Skeletal muscle tissue (tissue), 3 donors: ENCODE measurements at regions not wholly inside any gene's neighbourhood (a gene's known extent, or its start where the extent isn't known, plus 50 kb on each side); places are given as distances from the start of the nearest gene placed in this dataset.

Source experiments
- H3K27ac ChIP-seq: one replicate; pipeline ENCODE4 v1.7.0; 2013; ENCODE audit warnings: mild to moderate bottlenecking, low read depth, low read length, inconsistent platforms
- H3K27me3 ChIP-seq, 3 donors: one replicate each; pipeline ENCODE4 v1.7.0; 2013; ENCODE audit warnings: low read length in 3 of 3; ENCODE audit not compliant: control insufficient read depth in 3 of 3, insufficient read depth in 3 of 3
- H3K36me3 ChIP-seq, 3 donors: one replicate each; pipeline ENCODE4 v1.7.0; 2013; ENCODE audit warnings: low read length in 3 of 3; ENCODE audit not compliant: control insufficient read depth in 3 of 3, insufficient read depth in 3 of 3
- H3K4me1 ChIP-seq, 3 donors: one replicate each; pipeline ENCODE4 v1.7.0; 2013; ENCODE audit warnings: low read length in 3 of 3, mild to moderate bottlenecking in 3 of 3; ENCODE audit not compliant: control insufficient read depth in 3 of 3, insufficient read depth in 3 of 3
- H3K4me3 ChIP-seq, 3 donors: one replicate each; pipeline ENCODE4 v1.7.0; 2013; ENCODE audit warnings: low read length in 3 of 3
- H3K9ac ChIP-seq, 3 donors: one replicate each; pipeline ENCODE4 v1.7.0; 2013; ENCODE audit warnings: low read length in 3 of 3, mild to moderate bottlenecking in 3 of 3, moderate library complexity in 2 of 3, low read depth in 1 of 3
- H3K9me3 ChIP-seq, 3 donors: one replicate each; pipeline ENCODE4 v1.7.0; 2013; ENCODE audit warnings: low read length in 3 of 3; ENCODE audit not compliant: control insufficient read depth in 3 of 3
- donor health status: Osteomylitis.

DNA sequence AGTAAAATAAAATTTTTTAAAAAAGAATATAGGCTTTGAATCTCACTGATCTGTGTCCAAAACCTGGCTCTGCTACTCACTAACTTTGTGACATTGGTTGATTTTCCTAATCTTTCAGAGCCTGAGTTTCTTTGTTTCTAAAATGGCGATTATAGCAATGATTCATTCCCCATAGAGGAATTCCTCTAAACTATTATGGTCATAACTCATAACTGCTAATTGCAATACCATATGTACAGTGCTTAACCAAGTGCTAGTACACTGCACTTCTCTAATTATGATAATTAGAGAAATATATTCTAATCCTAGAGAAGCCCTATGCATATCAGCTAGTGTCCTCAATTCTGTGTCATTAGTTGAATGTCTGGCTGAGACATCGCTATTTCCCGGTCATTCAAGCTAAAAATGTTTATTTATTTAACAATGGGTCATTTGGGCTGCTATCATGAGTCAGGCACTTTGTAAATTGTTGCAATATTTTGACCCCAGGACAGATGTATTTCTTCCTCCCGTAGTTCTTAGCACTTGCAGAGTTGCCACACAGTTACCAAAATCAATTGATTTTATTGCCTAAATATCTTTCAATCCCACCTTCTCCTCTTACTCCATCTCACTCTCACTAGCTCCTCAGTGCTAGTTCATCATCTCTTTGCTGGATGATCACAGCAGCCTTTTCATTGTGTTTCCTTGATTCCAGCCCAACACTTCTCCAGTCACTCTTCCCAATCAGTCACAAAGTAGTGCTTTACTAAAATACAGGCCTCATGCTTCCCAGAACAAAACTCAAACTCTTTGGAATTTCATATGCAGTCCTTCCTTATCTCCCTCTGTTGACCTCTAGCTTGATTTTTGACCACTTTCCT lies 200.9 kb upstream of the PAPPA start:
- Histone ChIP-seq H3K9ac (no peak overlapping the region), H3K4me1 (no peaks in the 10 kb centered on the region), H3K9me3 (no peaks in the 10 kb centered on the region), H3K27ac (no peak overlapping the region), H3K27me3 (no peaks in the 10 kb centered on the region), H3K36me3 (no peaks in the 10 kb centered on the region), H3K4me3 (no peak overlapping the region)

DNA sequence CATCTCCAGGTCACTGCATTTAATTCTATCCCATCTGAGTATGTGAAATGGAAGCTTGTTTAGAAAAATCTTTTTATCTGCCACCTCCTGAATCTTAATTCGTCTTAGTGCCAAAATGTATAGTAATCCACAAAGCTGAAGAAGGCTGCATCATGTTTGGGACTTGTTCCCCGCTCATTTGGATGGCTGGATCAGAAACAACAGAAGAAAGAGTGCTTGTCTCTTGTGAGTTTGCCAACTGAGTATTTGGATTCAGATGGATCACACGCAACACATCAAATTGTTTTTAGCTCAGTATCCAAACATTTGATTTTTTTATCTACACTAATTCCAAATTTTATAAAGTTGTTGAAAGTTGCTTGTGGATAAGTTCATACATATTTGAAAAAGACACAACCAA lies 197.2 kb upstream of the PAPPA start:
- Histone ChIP-seq H3K27me3 (no peaks in the 10 kb centered on the region), H3K4me3 (no peak overlapping the region), H3K27ac (no peak overlapping the region), H3K36me3 (no peaks in the 10 kb centered on the region), H3K9ac (no peak overlapping the region), H3K4me1 (no peaks in the 10 kb centered on the region), H3K9me3 (no peaks in the 10 kb centered on the region)

DNA sequence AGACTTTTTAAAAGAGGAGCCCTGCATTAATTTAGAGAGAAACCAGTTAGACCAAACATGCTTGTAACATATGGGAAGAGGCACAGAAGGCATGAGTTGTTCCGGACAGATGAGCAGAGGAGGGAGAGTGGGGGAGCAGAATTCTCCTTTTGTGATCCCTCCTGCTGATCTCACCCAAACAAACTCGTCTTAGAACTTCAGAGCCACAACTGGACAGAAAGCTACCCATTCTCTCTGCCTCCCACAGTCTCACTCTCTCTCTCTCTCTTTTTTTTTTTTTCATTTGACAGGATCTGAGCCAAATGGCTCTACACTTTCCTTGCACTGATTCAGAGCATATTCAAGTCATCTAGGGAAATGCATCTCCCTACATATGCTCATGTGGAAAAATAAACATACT lies 196.0 kb upstream of the PAPPA start:
- no peaks in the 10 kb centered on the region for H3K4me1 ChIP-seq
- no peaks in the 10 kb centered on the region for H3K36me3 ChIP-seq
- H3K27me3 ChIP-seq = no peaks in the 10 kb centered on the region
- H3K4me3 ChIP-seq = no peak overlapping the region
- H3K9me3 ChIP-seq = no peaks in the 10 kb centered on the region
- H3K27ac ChIP-seq = no peak overlapping the region
- no peak overlapping the region for H3K9ac ChIP-seq

DNA sequence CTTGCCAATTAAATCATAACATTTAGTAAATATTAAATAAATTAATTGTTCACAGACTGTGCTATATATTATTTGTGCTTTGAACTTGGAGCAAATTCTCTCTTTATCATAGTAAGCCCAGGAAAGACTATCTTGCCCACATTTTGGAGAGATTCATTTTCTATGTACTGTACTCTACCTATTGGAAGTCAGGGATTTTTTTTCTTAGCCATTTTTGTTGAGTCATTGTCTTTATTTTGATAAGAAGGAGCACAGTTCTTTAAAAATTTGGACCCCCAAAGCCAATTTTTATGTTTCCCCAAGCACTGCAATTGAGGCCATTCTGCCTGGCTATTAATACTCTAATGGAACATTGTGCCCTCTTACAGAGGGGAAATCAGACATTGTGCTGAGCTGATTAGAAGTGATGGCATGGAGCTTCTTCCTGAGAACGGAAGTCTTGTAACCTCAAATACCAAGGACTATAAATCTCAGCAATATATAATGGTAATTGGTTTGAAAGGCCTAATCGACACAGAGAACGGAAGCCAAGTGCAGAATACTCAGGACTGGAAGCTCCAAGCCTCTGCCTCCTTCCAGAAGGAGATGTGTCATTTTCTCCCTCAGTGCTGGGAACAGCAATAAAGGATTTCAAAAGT lies 188.8 kb upstream of the PAPPA start:
- Histone ChIP-seq H3K27me3 (no peaks in the 10 kb centered on the region), H3K9ac (no peak overlapping the region), H3K36me3 (no peaks in the 10 kb centered on the region), H3K9me3 (no peaks in the 10 kb centered on the region), H3K27ac (no peak overlapping the region), H3K4me1 (no peaks in the 10 kb centered on the region), H3K4me3 (no peak overlapping the region)

DNA sequence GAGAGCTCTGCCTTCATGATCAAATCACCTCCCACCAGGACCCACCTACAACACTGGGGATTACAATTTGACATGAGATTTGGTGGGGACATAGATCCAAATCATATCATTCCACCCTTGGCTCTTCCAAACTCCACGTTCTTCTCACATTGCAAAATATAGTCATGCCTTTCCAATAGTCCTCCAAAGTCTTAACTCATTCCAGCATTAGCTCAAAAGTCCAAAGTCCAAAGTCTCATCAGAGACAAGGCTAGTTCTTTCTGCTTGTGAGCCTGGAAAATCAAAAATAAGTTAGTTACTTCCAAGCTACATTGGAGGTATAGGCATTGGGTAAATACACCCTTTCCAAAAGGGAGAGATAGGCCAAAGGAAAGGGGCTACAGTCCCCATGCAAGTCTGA lies 186.9 kb upstream of the PAPPA start:
- Histone ChIP-seq H3K27me3 (no peaks in the 10 kb centered on the region), H3K4me3 (no peak overlapping the region), H3K9ac (no peak overlapping the region), H3K9me3 (no peaks in the 10 kb centered on the region), H3K4me1 (no peaks in the 10 kb centered on the region), H3K36me3 (no peaks in the 10 kb centered on the region), H3K27ac (no peak overlapping the region)

DNA sequence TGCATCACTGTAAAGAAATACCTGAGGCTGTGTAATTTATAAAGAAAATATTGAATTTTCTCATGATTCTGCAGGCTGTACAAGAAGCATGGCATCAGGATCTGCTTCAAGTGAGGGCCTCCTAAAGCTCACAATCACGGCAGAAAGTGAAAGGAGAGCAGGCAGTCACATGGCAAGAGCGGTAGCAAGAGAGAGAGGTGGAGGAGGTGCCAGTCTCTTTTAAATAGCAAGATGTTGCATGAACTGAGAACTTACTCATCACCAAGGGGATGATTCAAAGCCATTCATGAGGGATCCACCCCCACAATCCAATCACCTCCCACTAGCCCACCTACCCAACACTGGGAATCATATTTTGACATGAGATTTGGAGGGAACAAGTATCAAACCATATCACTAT lies 184.5 kb upstream of the PAPPA start:
- H3K9me3 ChIP-seq = no peaks in the 10 kb centered on the region
- H3K4me1 ChIP-seq = no peaks in the 10 kb centered on the region
- no peaks in the 10 kb centered on the region for H3K36me3 ChIP-seq
- no peak overlapping the region for H3K27ac ChIP-seq
- H3K4me3 ChIP-seq = no peak overlapping the region
- H3K9ac ChIP-seq = no peak overlapping the region
- H3K27me3 ChIP-seq = no peaks in the 10 kb centered on the region

DNA sequence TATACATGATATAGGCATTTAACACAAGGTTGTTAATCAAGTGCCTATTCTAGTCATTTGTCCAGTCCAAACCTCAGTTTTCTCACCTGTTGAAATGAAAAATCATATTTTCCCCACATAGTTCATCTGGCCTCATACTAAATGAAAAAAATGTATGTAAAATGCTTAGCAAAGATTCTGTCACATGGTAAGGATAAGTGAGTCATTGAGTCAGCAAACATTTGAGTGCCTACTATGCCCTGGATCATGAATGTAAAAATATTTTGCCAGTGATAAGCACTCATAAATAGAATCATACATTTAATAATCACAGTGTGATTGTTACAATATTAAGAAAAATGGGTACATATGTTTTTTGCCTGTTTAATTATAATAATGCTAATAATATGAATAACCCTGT lies 181.2 kb upstream of the PAPPA start:
- Histone ChIP-seq H3K27me3 (no peaks in the 10 kb centered on the region), H3K9ac (no peak overlapping the region), H3K4me1 (no peaks in the 10 kb centered on the region), H3K36me3 (no peaks in the 10 kb centered on the region), H3K4me3 (no peak overlapping the region), H3K27ac (no peak overlapping the region), H3K9me3 (no peaks in the 10 kb centered on the region)

DNA sequence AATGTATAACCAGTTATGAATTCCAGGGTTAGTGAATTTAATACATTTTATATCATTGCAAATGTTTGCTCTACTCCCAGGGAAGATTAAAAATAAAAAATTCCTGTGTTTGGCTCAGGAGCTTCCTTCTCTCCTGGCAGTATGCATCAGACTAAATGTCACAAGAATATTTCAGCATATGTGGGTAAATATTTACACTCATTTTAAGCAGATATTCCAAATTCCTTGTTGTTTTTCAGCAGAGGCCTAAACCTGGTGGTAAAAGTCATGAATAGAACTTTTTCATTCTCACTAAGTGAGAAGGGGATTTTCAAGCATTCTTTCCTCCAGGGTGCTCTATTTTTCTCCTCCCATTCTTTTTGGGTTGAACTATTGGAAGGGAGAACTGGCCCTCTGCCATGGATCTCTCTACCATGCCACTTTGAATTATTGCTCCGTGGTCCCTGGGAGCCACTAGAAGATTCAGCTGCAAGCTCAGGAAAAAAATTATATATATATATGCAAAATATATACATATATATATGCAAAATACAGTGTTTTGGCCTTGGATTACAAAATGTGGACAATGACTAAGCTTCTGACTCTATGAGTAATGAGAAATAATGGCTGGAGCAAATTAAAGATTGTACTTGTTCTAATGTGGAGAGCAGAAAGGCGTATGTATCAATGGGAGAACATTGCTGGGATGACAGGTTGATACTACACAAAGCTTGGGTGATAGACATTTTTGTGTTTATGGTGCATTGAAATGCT lies 180.6 kb upstream of the PAPPA start:
- no peak overlapping the region for H3K4me3 ChIP-seq
- no peak overlapping the region for H3K9ac ChIP-seq
- H3K27me3 ChIP-seq = no peaks in the 10 kb centered on the region
- no peaks in the 10 kb centered on the region for H3K4me1 ChIP-seq
- no peaks in the 10 kb centered on the region for H3K9me3 ChIP-seq
- no peak overlapping the region for H3K27ac ChIP-seq
- H3K36me3 ChIP-seq = no peaks in the 10 kb centered on the region

DNA sequence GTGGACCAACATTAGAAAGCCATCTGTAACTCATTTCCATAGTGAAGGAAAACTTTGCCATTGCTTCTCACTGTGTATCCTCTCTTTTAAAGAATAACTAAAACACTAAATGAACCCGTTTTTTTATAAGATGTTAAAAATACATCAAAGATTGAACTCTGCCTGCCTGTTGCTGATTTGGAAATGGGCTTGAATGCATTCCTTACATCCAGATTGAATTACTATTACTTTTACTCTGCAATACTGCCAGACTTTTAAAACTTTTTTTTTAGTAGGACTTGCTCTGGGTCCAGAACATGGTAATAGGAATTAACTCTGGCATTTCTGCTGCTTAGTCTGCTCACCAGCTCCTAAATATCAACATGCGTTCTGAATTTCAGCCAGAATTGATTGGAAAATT lies 176.8 kb upstream of the PAPPA start:
- Histone ChIP-seq H3K4me3 (no peak overlapping the region), H3K36me3 (no peaks in the 10 kb centered on the region), H3K9me3 (no peaks in the 10 kb centered on the region), H3K4me1 (no peaks in the 10 kb centered on the region), H3K27me3 (no peaks in the 10 kb centered on the region), H3K9ac (no peak overlapping the region), H3K27ac (no peak overlapping the region)

DNA sequence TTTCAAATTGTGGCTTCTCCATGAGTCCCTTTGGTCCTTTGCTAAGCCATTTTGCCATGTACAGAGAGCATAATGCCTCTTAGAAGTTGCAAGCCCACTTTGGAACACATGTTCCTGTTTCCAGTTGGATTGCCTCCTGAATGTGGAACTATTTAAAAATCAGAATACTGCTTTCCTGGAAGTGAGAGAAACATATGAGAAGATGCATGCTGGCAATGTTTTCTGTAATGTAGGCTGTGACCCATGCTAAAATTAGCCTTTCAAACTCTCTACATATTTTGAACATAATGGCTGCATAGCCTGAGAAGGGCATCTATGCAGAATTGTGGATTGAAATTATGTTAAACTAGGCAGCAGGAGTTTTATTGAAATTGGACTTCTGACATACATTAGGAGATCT lies 175.5 kb upstream of the PAPPA start:
- Histone ChIP-seq H3K36me3 (no peaks in the 10 kb centered on the region), H3K27ac (no peak overlapping the region), H3K9ac (no peak overlapping the region), H3K4me1 (no peaks in the 10 kb centered on the region), H3K4me3 (no peak overlapping the region), H3K9me3 (no peaks in the 10 kb centered on the region), H3K27me3 (no peaks in the 10 kb centered on the region)
